Activated CD8-positive, alpha-beta memory T cell treated with anti-CD3 and anti-CD28 coated beads, Interleukin-2, amount 10 ng/mL, durations not matched to agents 7 days and 5 days (primary cell): ENCODE measurements at regions not wholly inside any gene's neighbourhood (a gene's known extent, or its start where the extent isn't known, plus 50 kb on each side); places are given as distances from the start of the nearest gene placed in this dataset.

Source experiments
- ATAC-seq: fragments of 150-1000 bp; cut with Tn5 transposase; one replicate; pipeline ENCODE4 v1.10.0; 2021; ENCODE audit warnings: moderate library complexity
- CTCF ChIA-PET: fragments of 350-600 bp; sonication (Branson Sonifier 250); formaldehyde crosslinking; loops from one replicate; lab custom pipeline; 2021; ENCODE audit warnings: antibody characterized with exemption; lab: Charles Lee
- DNase-seq: peaks from one replicate; pipeline ENCODE4 v3.0.0-alpha.2; 2020
- H3K27ac Mint-ChIP-seq: one replicate; pipeline ENCODE4 v1.8.0; 2021; ENCODE audit warnings: mild to moderate bottlenecking, mixed read lengths
- H3K27me3 Mint-ChIP-seq: one replicate; pipeline ENCODE4 v1.8.0; 2021; ENCODE audit warnings: mixed read lengths
- H3K36me3 Mint-ChIP-seq: one replicate; pipeline ENCODE4 v1.8.0; 2021; ENCODE audit warnings: mild to moderate bottlenecking, mixed read lengths
- H3K4me1 Mint-ChIP-seq: one replicate; pipeline ENCODE4 v1.8.0; 2021; ENCODE audit warnings: mixed read lengths
- H3K4me3 Mint-ChIP-seq: one replicate; pipeline ENCODE4 v1.8.0; 2021; ENCODE audit warnings: mild to moderate bottlenecking, moderate library complexity, mixed read lengths
- H3K9me3 Mint-ChIP-seq: one replicate; pipeline ENCODE4 v1.8.0; 2022; ENCODE audit warnings: low read depth, mixed read lengths

DNA sequence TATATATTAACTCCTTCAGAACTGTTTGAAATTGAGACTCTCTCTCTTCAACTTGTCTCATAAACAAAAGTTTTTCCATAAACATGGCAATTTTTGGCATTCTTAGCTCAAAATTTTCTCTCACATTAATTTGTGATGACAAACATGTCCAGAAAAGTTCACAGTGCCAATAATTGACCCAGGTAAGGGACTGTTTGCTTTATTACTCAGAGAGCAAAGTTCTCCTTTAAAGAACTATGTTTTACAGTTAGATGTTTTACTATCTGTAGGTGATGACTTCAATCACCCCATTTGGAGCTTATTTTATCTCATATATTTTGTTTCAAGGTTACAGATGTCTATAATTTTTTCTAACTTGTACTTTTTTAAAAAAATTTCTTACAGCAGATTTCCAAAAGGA lies 855.6 kb downstream of the SLC16A7 start:
- ATAC-seq (no peak), DNase-seq (no peak)
- Mint-ChIP-seq H3K9me3 (peaks cover 8% of the 10 kb centered on the region), H3K27me3 (no peaks in the 10 kb centered on the region), H3K4me3 (no peak overlapping the region), H3K36me3 (no peaks in the 10 kb centered on the region), H3K27ac (no peak overlapping the region), H3K4me1 (no peaks in the 10 kb centered on the region)
- CTCF ChIA-PET: no interaction called here

DNA sequence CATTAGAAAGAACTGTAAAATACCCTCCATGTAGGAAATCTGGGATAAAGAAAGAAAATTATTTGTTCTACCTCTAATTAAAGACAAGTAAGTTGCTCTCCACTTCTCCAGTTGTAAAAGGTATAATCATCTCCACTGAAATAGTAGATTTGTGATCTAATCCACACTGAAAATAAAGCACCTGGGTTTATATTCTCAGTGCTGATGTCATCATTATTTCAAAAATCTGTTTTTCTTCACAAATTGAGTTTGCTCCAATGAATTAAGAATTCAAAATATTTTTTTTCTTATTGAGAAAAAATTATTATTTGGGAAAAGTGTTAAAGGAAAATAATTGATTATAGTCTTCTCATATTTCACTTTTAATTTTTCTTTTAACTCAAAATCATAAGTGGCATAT lies 869.2 kb downstream of the SLC16A7 start:
- ATAC-seq: no peak
- Mint-ChIP-seq H3K4me1 (no peaks in the 10 kb centered on the region), H3K27ac (no peak overlapping the region), H3K4me3 (no peak overlapping the region), H3K36me3 (no peaks in the 10 kb centered on the region), H3K27me3 (no peaks in the 10 kb centered on the region), H3K9me3 (no peaks in the 10 kb centered on the region)
- CTCF ChIA-PET: no interaction called here
- no peak for DNase-seq

DNA sequence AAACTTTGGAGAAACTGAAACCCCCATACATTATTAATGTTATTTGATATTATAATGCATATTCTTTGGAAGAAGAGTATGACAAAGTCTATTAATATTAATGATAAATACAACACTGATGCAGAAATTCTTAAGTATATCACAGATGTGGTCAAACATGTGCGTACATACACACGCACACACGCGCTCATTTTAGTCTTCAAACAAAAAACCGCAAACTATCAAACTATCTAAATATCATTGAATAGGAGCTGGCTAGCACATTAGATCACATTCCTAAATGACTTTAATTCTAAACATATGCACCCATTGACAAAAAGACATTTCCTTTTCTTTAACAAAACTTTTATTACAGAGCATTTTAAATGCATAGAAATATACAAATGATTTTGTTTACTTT lies 872.7 kb downstream of the SLC16A7 start:
- CTCF ChIA-PET: no interaction called here
- ATAC-seq (no peak), DNase-seq (no peak)
- Mint-ChIP-seq H3K36me3 (no peaks in the 10 kb centered on the region), H3K4me1 (no peaks in the 10 kb centered on the region), H3K27me3 (no peaks in the 10 kb centered on the region), H3K27ac (no peak overlapping the region), H3K9me3 (no peaks in the 10 kb centered on the region), H3K4me3 (no peak overlapping the region)

DNA sequence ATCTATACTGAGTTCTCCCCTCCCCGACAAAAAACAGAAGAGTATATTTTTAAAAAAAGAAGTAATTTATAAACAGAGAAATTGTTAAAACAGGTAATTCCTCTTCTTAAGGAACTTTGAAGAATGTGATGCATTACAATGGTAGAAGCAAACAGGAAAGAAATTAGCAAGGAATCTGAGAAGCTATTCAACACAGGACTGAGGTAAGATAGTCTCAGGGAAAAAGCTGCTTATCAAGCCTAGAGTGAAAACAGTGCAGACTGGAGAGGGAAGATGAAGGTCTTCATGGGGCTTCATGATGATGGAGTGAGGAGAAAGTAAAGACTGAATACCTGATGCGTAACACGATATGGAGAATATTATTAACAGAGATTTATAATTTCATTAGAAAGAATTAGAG lies 880.0 kb downstream of the SLC16A7 start:
- H3K9me3 Mint-ChIP-seq: no peaks in the 10 kb centered on the region
- DNase-seq: no peak
- H3K36me3 Mint-ChIP-seq: no peaks in the 10 kb centered on the region
- H3K27me3 Mint-ChIP-seq: no peaks in the 10 kb centered on the region
- CTCF ChIA-PET: no interaction called here
- H3K4me1 Mint-ChIP-seq: no peaks in the 10 kb centered on the region
- H3K4me3 Mint-ChIP-seq: no peak overlapping the region
- ATAC-seq: no peak
- H3K27ac Mint-ChIP-seq: no peak overlapping the region

DNA sequence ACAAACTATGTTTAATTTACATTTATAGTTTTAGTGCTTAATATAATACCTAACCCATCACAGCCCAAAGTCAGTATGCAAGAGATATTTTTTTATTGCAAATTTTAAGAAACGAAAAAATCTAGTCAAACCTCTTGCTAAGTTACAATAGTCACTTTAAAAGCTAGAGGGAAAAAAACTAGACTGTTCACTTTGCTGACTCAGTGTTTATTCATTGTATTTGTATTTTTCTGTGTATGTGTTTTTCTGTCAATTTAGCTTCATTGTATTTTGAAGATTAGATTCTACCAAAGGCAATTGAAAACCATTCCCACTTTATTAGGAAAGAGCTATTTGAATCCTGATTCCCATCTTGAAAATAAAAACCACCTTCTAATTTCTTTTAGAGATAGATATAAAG lies 891.5 kb downstream of the SLC16A7 start:
- ATAC-seq (no peak), DNase-seq (no peak)
- Mint-ChIP-seq H3K4me3 (no peak overlapping the region), H3K4me1 (no peaks in the 10 kb centered on the region), H3K27me3 (no peaks in the 10 kb centered on the region), H3K36me3 (no peaks in the 10 kb centered on the region), H3K27ac (no peak overlapping the region), H3K9me3 (peaks cover 5% of the 10 kb centered on the region)
- CTCF ChIA-PET: no interaction called here

DNA sequence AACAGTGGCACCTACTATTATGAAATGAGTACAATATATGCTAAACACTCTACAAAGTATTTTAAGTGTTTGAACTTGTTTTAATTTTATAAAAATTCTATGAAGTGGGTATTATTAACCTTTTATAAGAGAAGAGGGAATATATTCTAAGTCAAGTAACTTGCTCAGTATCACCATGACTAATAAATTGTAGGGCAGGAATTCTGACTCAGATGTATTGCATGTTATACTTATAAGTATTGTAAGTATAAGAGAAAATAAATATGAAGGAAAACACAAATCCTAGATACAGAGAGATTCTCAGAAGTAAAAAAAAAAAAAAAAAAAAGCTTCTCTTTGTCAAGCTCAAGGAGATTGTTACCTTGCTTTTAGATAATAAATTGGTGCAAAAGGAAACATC lies 893.2 kb downstream of the SLC16A7 start:
- Mint-ChIP-seq H3K27me3 (no peaks in the 10 kb centered on the region), H3K9me3 (peaks cover 5% of the 10 kb centered on the region), H3K27ac (no peak overlapping the region), H3K36me3 (no peaks in the 10 kb centered on the region), H3K4me3 (no peak overlapping the region), H3K4me1 (no peaks in the 10 kb centered on the region)
- DNase-seq (no peak), ATAC-seq (no peak)
- CTCF ChIA-PET: no interaction called here

DNA sequence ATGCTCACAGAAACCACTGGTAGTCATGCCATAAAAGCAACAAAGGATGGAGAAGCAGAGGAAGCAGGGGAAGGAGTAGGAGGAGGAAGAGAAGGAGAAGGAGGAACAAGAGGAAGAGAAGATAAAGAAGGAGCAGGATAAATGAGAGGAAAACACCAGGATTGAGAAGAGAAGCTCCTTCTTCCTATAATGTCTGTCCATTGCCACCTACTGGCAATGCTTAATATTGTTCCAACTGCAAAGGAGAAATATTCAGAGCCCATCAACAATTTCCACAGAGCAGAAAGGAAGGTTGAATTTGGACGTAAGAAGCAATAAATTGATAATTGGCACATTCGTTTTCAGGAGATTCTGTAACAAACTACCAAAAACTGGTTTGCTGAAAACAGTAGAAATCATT lies 898.4 kb downstream of the SLC16A7 start:
- Mint-ChIP-seq H3K27me3 (no peaks in the 10 kb centered on the region), H3K4me1 (no peaks in the 10 kb centered on the region), H3K36me3 (no peaks in the 10 kb centered on the region), H3K4me3 (no peak overlapping the region), H3K9me3 (peaks cover 7% of the 10 kb centered on the region), H3K27ac (no peak overlapping the region)
- DNase-seq (no peak), ATAC-seq (no peak)
- CTCF ChIA-PET: no interaction called here

DNA sequence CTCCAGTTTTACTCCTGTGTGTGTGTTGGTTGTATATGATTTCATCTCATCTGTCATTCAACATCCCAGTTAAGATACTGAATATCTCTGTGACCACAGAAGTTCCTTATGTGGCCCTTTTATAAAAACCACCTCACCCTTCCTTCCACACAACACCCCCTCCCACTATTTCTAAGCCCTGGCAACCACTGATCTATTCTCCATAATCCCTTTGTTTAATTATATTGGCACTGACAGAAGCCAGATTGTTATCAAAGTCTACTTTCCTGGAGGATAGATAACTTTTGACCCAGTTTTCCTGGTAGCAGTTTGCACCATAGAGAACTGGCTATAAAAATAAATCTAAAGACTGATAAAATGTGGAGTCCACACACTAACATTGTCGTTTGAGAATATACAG lies 902.8 kb downstream of the SLC16A7 start:
- Mint-ChIP-seq H3K4me3 (no peak overlapping the region), H3K27me3 (no peaks in the 10 kb centered on the region), H3K4me1 (no peaks in the 10 kb centered on the region), H3K9me3 (peaks cover 5% of the 10 kb centered on the region), H3K36me3 (no peaks in the 10 kb centered on the region), H3K27ac (no peak overlapping the region)
- ATAC-seq: no peak
- no peak for DNase-seq
- CTCF ChIA-PET: no interaction called here

DNA sequence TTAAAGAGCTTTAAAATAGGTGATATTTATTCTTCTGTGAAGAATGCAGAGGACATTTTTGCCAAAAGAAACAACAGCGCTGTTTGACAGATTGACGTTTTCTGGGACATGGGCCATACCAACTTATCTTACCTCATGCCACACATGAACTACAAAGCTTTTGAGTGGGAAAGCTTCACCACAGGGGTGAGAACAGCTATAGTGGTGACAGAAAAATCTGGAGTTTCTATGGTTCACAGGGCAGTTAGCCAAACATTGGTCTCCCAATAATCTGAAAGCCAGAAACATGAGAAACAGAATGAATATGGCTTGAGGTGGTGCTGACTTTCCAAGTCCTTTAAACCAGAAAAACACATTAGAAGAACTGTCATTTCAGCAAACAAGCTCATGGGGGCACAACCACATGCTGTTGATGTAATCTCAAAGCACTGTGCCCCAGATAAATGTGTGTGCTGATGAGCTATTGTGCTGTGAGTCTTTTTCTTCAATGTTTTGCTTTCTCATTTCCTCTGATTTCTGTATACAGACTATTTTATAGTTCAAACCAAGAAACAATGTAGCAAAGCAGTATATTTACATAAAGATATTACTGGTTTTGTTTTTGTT lies 905.4 kb downstream of the SLC16A7 start:
- CTCF ChIA-PET: no interaction called here
- ATAC-seq: no peak
- DNase-seq: no peak
- Mint-ChIP-seq H3K4me3 (no peak overlapping the region), H3K36me3 (no peaks in the 10 kb centered on the region), H3K27ac (no peak overlapping the region), H3K4me1 (no peaks in the 10 kb centered on the region), H3K9me3 (peaks cover 3% of the 10 kb centered on the region), H3K27me3 (no peaks in the 10 kb centered on the region)

DNA sequence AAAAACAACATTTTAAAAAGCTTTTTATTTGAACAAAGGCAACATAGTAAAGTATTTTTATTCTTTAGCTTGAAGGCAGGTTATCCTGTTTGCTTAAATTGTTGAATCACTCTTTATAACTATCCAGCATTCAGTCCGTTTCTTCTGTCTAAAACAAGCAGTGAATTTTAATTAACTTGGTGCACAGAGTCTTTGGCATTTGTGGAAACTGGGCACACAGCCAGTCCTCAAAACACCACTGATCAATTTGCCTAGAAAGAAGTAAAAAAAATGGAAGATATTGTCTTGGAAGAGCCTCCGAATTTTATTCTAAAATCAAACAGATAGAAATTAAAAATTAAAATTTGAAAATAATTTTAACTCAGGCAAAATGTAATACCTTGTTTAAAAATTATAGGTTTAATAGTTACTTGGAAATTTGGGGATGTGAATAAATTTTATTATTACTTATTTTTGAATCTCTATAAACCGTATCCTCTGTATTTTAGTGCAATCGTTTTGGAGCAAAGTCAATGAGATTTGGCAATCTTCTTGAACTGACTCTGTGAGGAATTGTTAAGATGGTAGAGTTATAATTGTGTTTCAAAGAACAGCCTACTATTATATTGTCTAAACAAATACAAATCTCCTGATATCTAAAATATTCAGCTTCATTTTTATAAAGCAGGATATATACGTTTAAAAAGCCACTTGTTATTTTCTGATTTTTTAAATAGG lies 927.0 kb downstream of the SLC16A7 start:
- peaks cover 7% of the 10 kb centered on the region for H3K9me3 Mint-ChIP-seq
- H3K36me3 Mint-ChIP-seq: no peaks in the 10 kb centered on the region
- H3K4me1 Mint-ChIP-seq: no peaks in the 10 kb centered on the region
- CTCF ChIA-PET: no interaction called here
- DNase-seq: no peak
- H3K27me3 Mint-ChIP-seq: no peaks in the 10 kb centered on the region
- no peak overlapping the region for H3K4me3 Mint-ChIP-seq
- no peak overlapping the region for H3K27ac Mint-ChIP-seq
- no peak for ATAC-seq

DNA sequence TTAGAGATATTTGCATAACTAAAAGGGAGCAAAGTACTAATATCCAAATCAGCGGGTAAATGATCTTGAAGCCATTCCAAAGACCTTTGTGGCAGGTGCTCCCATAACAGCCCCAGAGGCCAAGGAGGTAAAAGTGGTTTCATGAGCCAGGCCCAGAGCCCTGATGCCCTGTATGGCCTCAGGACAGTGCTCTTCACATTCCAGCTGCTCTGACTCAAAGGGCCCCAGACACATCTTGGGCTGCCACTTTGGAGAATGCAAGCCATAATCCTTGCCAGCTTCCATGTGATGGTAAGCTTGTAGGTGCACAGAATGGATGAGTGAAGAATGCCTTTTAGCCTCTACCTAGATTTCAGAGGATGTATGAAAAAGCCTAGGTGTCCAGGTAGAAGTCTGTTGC lies 933.4 kb downstream of the SLC16A7 start:
- Mint-ChIP-seq H3K27me3 (no peaks in the 10 kb centered on the region), H3K4me1 (no peaks in the 10 kb centered on the region), H3K4me3 (no peak overlapping the region), H3K27ac (no peak overlapping the region), H3K36me3 (no peaks in the 10 kb centered on the region), H3K9me3 (peaks cover 2% of the 10 kb centered on the region)
- ATAC-seq (no peak), DNase-seq (no peak)
- CTCF ChIA-PET: no interaction called here

DNA sequence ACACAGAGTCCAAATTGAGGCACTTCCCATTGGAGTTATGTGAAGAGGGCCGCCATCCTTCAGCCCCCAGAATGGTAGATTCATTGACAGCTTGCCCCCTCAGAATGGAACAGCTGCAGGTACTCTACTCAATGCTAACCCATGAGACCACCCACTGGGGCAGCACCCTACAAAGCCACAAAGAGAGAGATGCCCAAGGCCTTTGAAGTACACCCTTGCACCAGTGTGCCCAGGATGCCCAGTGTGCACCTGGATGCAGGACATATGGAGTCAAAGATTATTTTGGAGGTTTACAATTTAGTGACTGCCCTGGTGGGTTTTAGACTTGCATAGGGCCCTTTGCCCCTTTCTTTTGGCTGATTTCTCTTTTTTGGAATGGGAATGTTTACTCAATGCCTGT lies 933.9 kb downstream of the SLC16A7 start:
- no peak overlapping the region for H3K4me3 Mint-ChIP-seq
- H3K36me3 Mint-ChIP-seq: no peaks in the 10 kb centered on the region
- no peaks in the 10 kb centered on the region for H3K4me1 Mint-ChIP-seq
- peaks cover 2% of the 10 kb centered on the region for H3K9me3 Mint-ChIP-seq
- ATAC-seq: no peak
- H3K27ac Mint-ChIP-seq: no peak overlapping the region
- H3K27me3 Mint-ChIP-seq: no peaks in the 10 kb centered on the region
- CTCF ChIA-PET: no interaction called here
- no peak for DNase-seq

DNA sequence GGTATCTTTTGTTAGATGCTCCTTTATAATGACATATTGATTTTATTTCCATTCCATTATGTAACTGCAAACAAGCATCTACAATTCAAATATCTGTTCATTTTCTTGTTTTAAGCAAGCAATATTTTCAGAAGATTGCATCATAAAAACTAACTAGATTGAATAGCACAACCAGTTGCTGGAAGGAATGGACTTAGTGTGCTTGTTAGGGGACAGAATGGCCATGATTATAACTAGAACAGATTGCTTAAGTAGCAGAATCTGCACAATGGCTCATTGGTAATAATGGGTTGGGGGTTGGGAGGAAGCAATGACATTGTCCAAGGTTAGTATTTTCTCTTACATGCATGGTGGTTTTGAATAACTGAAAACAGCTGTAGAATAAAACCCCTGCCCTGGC lies 939.5 kb downstream of the SLC16A7 start:
- Mint-ChIP-seq H3K27ac (no peak overlapping the region), H3K27me3 (no peaks in the 10 kb centered on the region), H3K4me3 (no peak overlapping the region), H3K36me3 (no peaks in the 10 kb centered on the region), H3K4me1 (no peaks in the 10 kb centered on the region), H3K9me3 (peaks cover under 1% of the 10 kb centered on the region)
- no peak for DNase-seq
- no peak for ATAC-seq
- CTCF ChIA-PET: no interaction called here

DNA sequence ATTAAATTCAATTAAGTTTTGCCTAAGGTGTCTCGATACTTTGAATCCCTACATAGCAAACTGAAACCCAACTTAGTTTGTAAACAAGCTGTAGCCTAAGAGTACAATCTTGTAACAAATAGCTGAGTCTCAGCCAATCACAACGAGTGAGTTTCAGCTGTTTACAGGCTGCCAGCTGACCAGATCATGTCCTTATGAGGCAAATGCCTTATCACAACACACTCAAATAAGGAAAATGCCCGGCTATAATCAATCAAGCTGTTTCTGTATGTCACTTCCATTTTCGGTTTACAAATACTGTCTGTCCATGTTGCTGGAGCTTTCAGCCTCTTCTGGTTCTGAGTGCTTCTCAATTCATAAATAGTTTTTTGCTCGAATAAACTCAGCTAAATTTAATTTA lies 943.8 kb downstream of the SLC16A7 start:
- CTCF ChIA-PET: no interaction called here
- no peak for ATAC-seq
- H3K4me1 Mint-ChIP-seq: no peaks in the 10 kb centered on the region
- H3K27me3 Mint-ChIP-seq: no peaks in the 10 kb centered on the region
- no peaks in the 10 kb centered on the region for H3K9me3 Mint-ChIP-seq
- H3K4me3 Mint-ChIP-seq: no peak overlapping the region
- H3K36me3 Mint-ChIP-seq: no peaks in the 10 kb centered on the region
- no peak for DNase-seq
- H3K27ac Mint-ChIP-seq: no peak overlapping the region
